Small intestine (tissue), 7 donors: ENCODE measurements at regions not wholly inside any gene's neighbourhood (a gene's known extent, or its start where the extent isn't known, plus 50 kb on each side); places are given as distances from the start of the nearest gene placed in this dataset.

Experiments used
- DNase-seq, 2 donors: peaks; one replicate each; pipeline versions ENCODE4 v3.0.0 to v3.0.0-alpha.2; 2013
- FAIRE-seq: peaks from 2 replicates; lab custom pipeline; 2012; peaks lifted over from hg19 to GRCh38; lab: Jason Lieb, UNC
- H3K27ac ChIP-seq, 3 donors: one replicate each; pipeline ENCODE4 v1.5.1; 2013; ENCODE audit warnings: low read length in 2 of 3, mild to moderate bottlenecking in 2 of 3, control low read depth in 1 of 3, inconsistent platforms in 1 of 3, low read depth in 1 of 3, moderate library complexity in 1 of 3
- H3K27me3 ChIP-seq, 3 donors: one replicate each; pipeline ENCODE4 v1.6.1; 2013; ENCODE audit warnings: low read length in 3 of 3, inconsistent platforms in 1 of 3; ENCODE audit not compliant: control insufficient read depth in 3 of 3, insufficient read depth in 3 of 3
- H3K36me3 ChIP-seq, 3 donors: one replicate each; pipeline ENCODE4 v1.6.1; 2013; ENCODE audit warnings: low read length in 3 of 3, inconsistent platforms in 1 of 3, low read depth in 1 of 3, mild to moderate bottlenecking in 1 of 3, moderate library complexity in 1 of 3; ENCODE audit not compliant: control insufficient read depth in 3 of 3, insufficient read depth in 2 of 3
- H3K4me1 ChIP-seq, 3 donors: one replicate each; pipeline ENCODE4 v1.6.1; 2013; ENCODE audit warnings: low read length in 2 of 3, inconsistent platforms in 1 of 3, low read depth in 1 of 3, mild to moderate bottlenecking in 1 of 3, moderate library complexity in 1 of 3; ENCODE audit not compliant: control insufficient read depth in 3 of 3, insufficient read depth in 2 of 3
- H3K4me3 ChIP-seq, 3 donors: one replicate each; pipeline ENCODE4 v1.5.1; 2013; ENCODE audit warnings: low read length in 3 of 3, control low read depth in 1 of 3, inconsistent platforms in 1 of 3, low read depth in 1 of 3, mild to moderate bottlenecking in 1 of 3, moderate library complexity in 1 of 3
- H3K9me3 ChIP-seq, 2 donors: one replicate each; pipeline ENCODE4 v1.6.1; 2013; ENCODE audit warnings: low read depth in 1 of 2, low read length in 1 of 2; ENCODE audit not compliant: control insufficient read depth in 2 of 2, insufficient read depth in 1 of 2
- WGBS, 3 donors: extraction: QIAGEN DNeasy Blood & Tissue Kit; methylation state at CpG; one replicate each; pipeline ENCODE4 v1.1.7; 2013; 5-methylcytosine and 5-hydroxymethylcytosine counted together
- donor health status: healthy with polysubstance abuse.
- donor health status: control.
- donor health status: control.
- donor health status: Bipolar disorder and iron deficiency.
- donor health status: healthy.

- Histone ChIP-seq H3K27ac (no peak overlapping the region), H3K9me3 (no peaks in the 10 kb centered on the region), H3K4me1 (no peaks in the 10 kb centered on the region), H3K36me3 (no peaks in the 10 kb centered on the region), H3K4me3 (no peak overlapping the region), H3K27me3 (peaks cover 0 to 1% (median 0%) of the 10 kb centered on the region in 3 donors)
- 56 to 78% (median 68%) methylated on average over 2 of the region's 2 CpGs for WGBS, 3 donors
- DNase-seq (no peak), FAIRE-seq (no peak)
Observed at GRCh38 chr7:24521917-24522623, 51.2 kb upstream of the PALS2 start.
